GM10266 (cell line): ENCODE measurements at regions not wholly inside any gene's neighbourhood (a gene's known extent, or its start where the extent isn't known, plus 50 kb on each side); places are given as distances from the start of the nearest gene placed in this dataset.
"Not testable (repeated sequence)": the region's sequence is repeated elsewhere in the genome, so short reads cannot be mapped to it uniquely, and the experiment has no call there.

Experiments used
- DNase-seq: peaks from one replicate; pipeline ENCODE4 v3.0.0; 2012; ENCODE audit errors: extremely low spot score
- TF ChIP-seq, protein P1 (sequence below): IDR thresholded peaks from 2 replicates; pipeline ENCODE4 v1.5.1; 2012; ENCODE audit warnings: mild to moderate bottlenecking, low read depth; ENCODE audit not compliant: control insufficient read depth, insufficient read depth; ENCODE audit errors: missing control alignments

DNA sequence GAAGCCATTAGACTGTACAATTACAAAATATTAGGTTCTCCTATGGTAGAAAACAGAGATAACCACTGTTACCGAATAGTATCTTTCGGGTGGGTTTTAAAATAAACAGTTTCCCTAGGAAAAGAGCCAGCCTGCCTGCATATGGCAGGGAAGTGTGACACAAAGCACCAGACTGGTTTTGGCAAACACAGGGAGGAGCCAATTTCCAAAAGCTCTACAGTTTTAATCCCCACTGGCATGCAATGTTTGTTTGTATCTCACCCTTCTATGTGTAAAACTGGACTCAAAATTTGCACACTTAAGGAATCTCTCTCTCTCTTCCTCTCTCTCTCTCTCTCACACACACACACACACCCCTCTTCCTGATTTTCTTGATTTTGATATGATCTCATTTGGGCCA lies 261.7 kb downstream of the ETV1 start:
- TF ChIP-seq, protein P1, sequence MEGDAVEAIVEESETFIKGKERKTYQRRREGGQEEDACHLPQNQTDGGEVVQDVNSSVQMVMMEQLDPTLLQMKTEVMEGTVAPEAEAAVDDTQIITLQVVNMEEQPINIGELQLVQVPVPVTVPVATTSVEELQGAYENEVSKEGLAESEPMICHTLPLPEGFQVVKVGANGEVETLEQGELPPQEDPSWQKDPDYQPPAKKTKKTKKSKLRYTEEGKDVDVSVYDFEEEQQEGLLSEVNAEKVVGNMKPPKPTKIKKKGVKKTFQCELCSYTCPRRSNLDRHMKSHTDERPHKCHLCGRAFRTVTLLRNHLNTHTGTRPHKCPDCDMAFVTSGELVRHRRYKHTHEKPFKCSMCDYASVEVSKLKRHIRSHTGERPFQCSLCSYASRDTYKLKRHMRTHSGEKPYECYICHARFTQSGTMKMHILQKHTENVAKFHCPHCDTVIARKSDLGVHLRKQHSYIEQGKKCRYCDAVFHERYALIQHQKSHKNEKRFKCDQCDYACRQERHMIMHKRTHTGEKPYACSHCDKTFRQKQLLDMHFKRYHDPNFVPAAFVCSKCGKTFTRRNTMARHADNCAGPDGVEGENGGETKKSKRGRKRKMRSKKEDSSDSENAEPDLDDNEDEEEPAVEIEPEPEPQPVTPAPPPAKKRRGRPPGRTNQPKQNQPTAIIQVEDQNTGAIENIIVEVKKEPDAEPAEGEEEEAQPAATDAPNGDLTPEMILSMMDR = no peak
- no peak for DNase-seq

DNA sequence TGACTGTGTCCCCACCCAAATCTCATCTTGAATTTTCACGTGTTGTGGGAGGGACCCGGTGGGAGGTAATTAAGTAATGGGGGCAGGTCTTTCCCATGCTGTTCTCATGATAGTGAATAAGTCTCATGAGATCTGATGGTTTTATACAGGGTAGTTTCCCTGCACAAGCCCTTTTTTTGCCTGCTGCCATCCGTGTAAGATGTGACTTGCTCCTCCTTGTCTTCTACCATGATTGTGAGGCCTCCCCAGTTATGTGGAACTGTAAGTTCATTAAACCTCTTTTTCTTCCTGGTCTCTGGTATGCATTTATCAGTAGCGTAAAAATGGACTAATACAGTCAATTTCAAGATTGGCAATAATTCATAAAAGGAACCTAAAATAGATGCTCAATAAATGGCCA lies 261.0 kb downstream of the ETV1 start:
- DNase-seq = not testable (repeated sequence)

DNA sequence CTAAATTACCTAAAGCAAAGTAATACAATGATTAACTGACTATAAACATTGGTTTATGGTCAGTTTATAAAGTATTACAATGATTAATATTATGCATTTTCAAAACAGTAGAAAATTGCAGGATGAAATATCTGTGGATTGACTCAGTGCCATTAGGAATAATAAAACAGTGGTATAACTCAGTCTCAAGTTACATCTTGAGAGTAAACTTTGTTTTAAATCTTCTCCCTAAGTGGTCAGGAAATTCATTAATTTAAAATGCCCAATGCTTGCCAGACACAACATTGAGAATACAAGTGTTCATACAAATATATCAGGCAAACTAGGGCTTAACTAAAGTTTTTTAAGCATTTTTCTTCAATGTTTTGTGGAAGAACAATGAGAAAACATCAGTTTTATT lies 257.8 kb downstream of the ETV1 start:
- TF ChIP-seq, protein P1 = no peak
- DNase-seq = no peak

DNA sequence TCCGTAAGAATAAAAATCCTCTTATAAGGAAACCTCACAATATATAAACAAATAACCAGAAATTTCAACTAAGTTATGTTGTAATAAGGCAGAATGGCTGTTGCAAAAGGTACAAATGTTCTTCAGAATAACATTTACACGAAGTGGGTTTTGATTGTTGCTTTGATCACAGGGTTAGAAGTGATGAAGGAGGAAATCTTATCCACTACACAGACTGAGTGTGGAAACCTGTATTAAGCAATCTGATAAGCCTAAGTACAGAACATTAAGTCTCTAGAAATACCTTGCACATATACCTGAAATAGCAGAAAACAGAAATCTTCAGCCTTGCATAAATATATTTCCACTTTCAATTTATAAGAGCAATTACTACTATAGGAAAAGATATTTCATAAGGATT lies 251.9 kb downstream of the ETV1 start:
- no peak for DNase-seq
- TF ChIP-seq, protein P1 = no peak

DNA sequence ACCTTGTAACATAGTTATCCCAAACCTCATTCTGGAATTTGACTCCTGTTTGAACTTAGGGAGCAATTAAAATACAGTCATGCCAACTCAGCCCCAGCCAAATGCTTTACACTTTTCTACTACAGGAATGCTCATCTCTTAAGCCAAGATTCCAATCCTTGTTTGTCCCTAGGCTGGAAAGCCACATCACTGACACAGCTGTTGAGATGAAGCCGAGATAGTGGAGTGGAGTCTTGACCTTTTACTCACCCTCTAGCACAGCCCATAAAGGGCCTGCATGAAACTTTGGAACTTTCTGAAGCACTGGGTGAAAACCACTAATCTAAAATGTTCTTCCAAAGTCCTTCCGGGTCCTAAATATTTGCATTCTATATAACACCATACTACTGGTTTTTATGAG lies 247.3 kb downstream of the ETV1 start:
- TF ChIP-seq, protein P1 = no peak
- no peak for DNase-seq

DNA sequence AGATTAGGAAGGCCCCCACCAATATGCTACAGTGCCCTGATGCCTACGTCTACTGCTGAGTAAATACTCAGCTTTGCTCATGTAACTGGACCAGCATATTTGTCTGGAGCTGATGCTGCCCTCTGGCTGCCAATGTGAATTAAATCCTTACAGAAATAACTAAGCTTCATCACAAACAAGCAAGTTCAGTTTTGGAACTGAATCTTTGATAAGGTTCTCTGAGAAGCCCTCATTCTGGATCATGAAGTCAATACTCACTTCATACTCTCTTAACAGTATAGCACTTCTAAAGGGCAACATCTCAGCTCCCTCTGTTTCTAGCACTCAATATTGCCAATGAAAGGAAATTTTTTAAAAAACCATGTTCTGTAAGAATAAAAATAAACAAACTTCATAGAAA lies 246.7 kb downstream of the ETV1 start:
- DNase-seq = no peak
- TF ChIP-seq, protein P1 = peak; percentile 26

DNA sequence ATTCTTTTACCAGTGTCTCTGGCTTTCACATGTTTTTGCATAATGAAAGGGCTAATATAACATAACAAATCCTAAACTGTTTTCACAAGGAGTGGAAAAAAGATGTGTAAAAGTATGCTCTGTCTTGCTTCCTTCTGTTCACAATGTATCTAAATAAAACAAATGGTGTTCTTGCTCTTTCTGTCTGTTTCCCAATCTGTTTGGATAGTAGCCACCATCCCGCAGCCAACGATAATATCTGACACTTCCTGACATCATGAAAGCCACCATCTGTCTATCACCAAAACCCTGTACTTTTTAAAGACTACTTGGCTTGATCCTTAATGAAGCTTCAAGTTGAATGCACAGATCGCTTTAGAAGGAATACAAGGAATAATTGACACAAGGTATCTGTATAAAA lies 246.2 kb downstream of the ETV1 start:
- DNase-seq = no peak

DNA sequence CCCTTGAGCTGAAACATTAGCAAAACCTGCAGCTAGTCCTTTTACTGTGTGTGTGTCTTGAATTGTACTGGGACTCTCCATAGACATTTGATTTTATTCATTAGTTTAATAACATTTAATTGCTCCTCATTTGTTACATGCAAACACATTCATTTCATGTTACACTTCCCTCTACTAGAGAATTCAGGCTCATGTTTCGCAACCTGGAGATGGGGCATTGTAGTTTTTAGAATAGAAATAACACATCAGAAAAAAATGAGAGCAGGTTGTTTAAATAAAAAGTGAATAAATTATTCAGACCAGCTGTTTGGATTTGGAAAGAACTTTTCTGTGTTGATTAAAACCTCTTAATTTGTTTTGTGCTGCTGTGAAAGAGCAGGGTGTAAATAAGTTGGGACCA lies 243.9 kb downstream of the ETV1 start:
- TF ChIP-seq, protein P1 = no peak
- DNase-seq = no peak

More for the DNA sequence above, 246.2 kb downstream of the ETV1 start:
- TF ChIP-seq, protein P1 = no peak
